Keratinocyte (primary cell): ENCODE measurements at regions not wholly inside any gene's neighbourhood (a gene's known extent, or its start where the extent isn't known, plus 50 kb on each side); places are given as distances from the start of the nearest gene placed in this dataset.
"Not testable (repeated sequence)": the region's sequence is repeated elsewhere in the genome, so short reads cannot be mapped to it uniquely, and the experiment has no call there.

Source experiments
- DNase-seq: peaks from one replicate; pipeline ENCODE4 v3.0.0-alpha.2; 2011; ENCODE audit warnings: low read depth, missing footprints, low spot score
- FAIRE-seq: peaks from 2 replicates; lab custom pipeline; 2011; peaks lifted over from hg19 to GRCh38; lab: Jason Lieb, UNC
- H2AFZ ChIP-seq: 2 replicates; pipeline ENCODE4 v1.6.0; 2012; ENCODE audit warnings: low read length, control low read depth, inconsistent platforms; ENCODE audit not compliant: control insufficient read depth
- H3K27ac ChIP-seq: 2 replicates; pipeline ENCODE4 v1.5.1; 2011; ENCODE audit warnings: low read length; ENCODE audit not compliant: control insufficient read depth, insufficient read depth
- H3K27me3 ChIP-seq: 3 replicates; pipeline ENCODE4 v1.6.0; 2011; ENCODE audit warnings: low read length; ENCODE audit not compliant: control insufficient read depth, insufficient read depth; ENCODE audit errors: extremely low read depth
- H3K36me3 ChIP-seq, 2 experiments: 2 replicates in 1 of 2; 3 replicates in 1 of 2; pipeline ENCODE4 v1.5.1; 2011; ENCODE audit warnings: low read length in 2 of 2, mild to moderate bottlenecking in 1 of 2; ENCODE audit not compliant: control insufficient read depth in 2 of 2, insufficient read depth in 2 of 2; ENCODE audit errors: extremely low read depth in 1 of 2
- H3K4me1 ChIP-seq: 3 replicates; pipeline ENCODE4 v1.5.1; 2011; ENCODE audit warnings: low read length; ENCODE audit not compliant: control insufficient read depth, insufficient read depth; ENCODE audit errors: extremely low read depth
- H3K4me2 ChIP-seq: 3 replicates; pipeline ENCODE4 v1.6.0; 2011; ENCODE audit warnings: low read depth, low read length; ENCODE audit not compliant: control insufficient read depth, insufficient read depth; ENCODE audit errors: extremely low read depth
- H3K4me3 ChIP-seq, 3 experiments: fragments of 200-600 bp in 1 of 3; sonication (generic) in 1 of 3; 2 replicates in 2 of 3; 3 replicates in 1 of 3; pipeline ENCODE4 v1.5.1; 2011 to 2016; ENCODE audit warnings: low read length in 3 of 3, mild to moderate bottlenecking in 3 of 3, control low read depth in 2 of 3, inconsistent platforms in 1 of 3, low read depth in 1 of 3, mixed read lengths in 1 of 3, mixed run types in 1 of 3, moderate library complexity in 1 of 3; ENCODE audit not compliant: control insufficient read depth in 2 of 3, insufficient read depth in 2 of 3; ENCODE audit errors: extremely low read depth in 1 of 3
- H3K79me2 ChIP-seq: 2 replicates; pipeline ENCODE4 v1.6.0; 2012; ENCODE audit warnings: low read length; ENCODE audit not compliant: control insufficient read depth, insufficient read depth
- H3K9ac ChIP-seq: 3 replicates; pipeline ENCODE4 v1.6.0; 2011; ENCODE audit warnings: low read length; ENCODE audit not compliant: control insufficient read depth, insufficient read depth; ENCODE audit errors: extremely low read depth
- H3K9me1 ChIP-seq: 3 replicates; pipeline ENCODE4 v1.6.0; 2011; ENCODE audit warnings: low read length; ENCODE audit not compliant: control insufficient read depth, insufficient read depth; ENCODE audit errors: extremely low read depth
- H3K9me3 ChIP-seq: 2 replicates; pipeline ENCODE4 v1.5.1; 2012; ENCODE audit warnings: low read depth, low read length; ENCODE audit not compliant: control insufficient read depth
- H4K20me1 ChIP-seq: 3 replicates; pipeline ENCODE4 v1.6.0; 2011; ENCODE audit warnings: low read length; ENCODE audit not compliant: control insufficient read depth, insufficient read depth; ENCODE audit errors: extremely low read depth
- EZH2 ChIP-seq: IDR thresholded peaks from one replicate; pipeline ENCODE4 v1.6.1; 2012; ENCODE audit warnings: inconsistent platforms, mild to moderate bottlenecking, low read length, moderate library complexity
- dilution Hi-C: fragments of 300-500 bp; cut with MboI; formaldehyde crosslinking; loops from one replicate; pipeline ENCODE4 v1.7.0; 2020; ENCODE audit warnings: low sequenced_read_pairs; ENCODE audit not compliant: extremely low pct_ligation_motif_present
- TF ChIP-seq, protein P1 (sequence below), 3 experiments: IDR thresholded peaks in 1 of 3; conservative IDR thresholded peaks in 1 of 3; optimal IDR thresholded peaks in 1 of 3; 2 replicates in 2 of 3; 3 replicates in 1 of 3; pipeline versions ENCODE3 to v1.5.1; 2011; ENCODE audit warnings: low read length in 3 of 3, mild to moderate bottlenecking in 3 of 3, moderate library complexity in 2 of 3, control low read depth in 1 of 3, inconsistent platforms in 1 of 3; ENCODE audit not compliant: insufficient read depth in 2 of 3; ENCODE audit errors: extremely low read depth in 1 of 3

GRCh38 chr7:152913492-152913891 lies 153.9 kb downstream of the ACTR3B start:
- Histone ChIP-seq H2AFZ (no peak overlapping the region), H3K36me3 (no peaks in the 10 kb centered on the region), H3K27ac (no peak overlapping the region), H3K4me1 (no peaks in the 10 kb centered on the region), H3K9ac (no peak overlapping the region), H3K9me3 (peaks cover 7% of the 10 kb centered on the region), H3K79me2 (no peaks in the 10 kb centered on the region), H4K20me1 (no peaks in the 10 kb centered on the region), H3K27me3 (no peaks in the 10 kb centered on the region), H3K4me2 (no peak overlapping the region), H3K4me3 (no peak overlapping the region), H3K9me1 (no peaks in the 10 kb centered on the region)
- TF ChIP-seq, protein P1, sequence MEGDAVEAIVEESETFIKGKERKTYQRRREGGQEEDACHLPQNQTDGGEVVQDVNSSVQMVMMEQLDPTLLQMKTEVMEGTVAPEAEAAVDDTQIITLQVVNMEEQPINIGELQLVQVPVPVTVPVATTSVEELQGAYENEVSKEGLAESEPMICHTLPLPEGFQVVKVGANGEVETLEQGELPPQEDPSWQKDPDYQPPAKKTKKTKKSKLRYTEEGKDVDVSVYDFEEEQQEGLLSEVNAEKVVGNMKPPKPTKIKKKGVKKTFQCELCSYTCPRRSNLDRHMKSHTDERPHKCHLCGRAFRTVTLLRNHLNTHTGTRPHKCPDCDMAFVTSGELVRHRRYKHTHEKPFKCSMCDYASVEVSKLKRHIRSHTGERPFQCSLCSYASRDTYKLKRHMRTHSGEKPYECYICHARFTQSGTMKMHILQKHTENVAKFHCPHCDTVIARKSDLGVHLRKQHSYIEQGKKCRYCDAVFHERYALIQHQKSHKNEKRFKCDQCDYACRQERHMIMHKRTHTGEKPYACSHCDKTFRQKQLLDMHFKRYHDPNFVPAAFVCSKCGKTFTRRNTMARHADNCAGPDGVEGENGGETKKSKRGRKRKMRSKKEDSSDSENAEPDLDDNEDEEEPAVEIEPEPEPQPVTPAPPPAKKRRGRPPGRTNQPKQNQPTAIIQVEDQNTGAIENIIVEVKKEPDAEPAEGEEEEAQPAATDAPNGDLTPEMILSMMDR (optimal IDR thresholded peaks at IDR 0.05 in 1 of 3, IDR thresholded peaks at IDR 0.05 in 1 of 3, conservative IDR thresholded peaks at IDR 0.05 in 1 of 3; ENCODE audit: extremely low read depth in 1 of 3, insufficient read depth in 2 of 3, low read length in 3 of 3) = no peak
- no peak for TF ChIP-seq EZH2
- DNase-seq = no peak
- dilution Hi-C loops = no loop called here
- FAIRE-seq = no peak

DNA sequence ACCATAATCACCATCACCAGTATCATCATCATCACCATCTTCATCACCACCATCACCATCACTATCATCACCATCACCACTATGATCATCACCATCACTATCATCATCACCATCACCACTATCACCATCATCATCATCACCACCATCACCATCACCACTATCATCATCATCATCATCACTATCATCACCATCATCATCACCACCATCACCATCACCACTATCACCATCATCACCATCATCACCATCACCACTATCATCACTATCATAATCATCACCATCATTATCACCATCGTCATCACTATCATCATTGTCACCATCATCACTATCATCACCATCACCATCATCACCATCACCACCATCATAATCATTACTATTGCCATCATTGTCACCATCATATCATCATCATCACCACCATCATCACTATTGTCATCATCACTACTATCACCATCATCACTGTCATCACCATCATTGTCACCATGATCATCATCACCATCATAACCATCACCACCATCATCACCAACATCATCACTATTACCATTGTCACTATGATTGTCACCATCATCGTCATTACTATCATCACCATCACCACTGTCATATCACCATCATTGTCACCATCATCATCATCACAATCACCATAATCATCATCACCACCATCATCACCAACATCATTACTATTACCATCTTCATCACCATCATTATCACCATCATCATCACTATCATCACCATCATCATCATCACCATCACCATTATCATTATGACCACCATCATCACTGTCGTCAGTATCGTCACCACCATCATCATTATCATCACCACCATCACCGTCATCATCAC lies 154.7 kb downstream of the ACTR3B start:
- Histone ChIP-seq H3K27ac (no peak overlapping the region), H3K9me1 (no peaks in the 10 kb centered on the region), H4K20me1 (no peaks in the 10 kb centered on the region), H2AFZ (no peak overlapping the region), H3K36me3 (no peaks in the 10 kb centered on the region), H3K27me3 (no peaks in the 10 kb centered on the region), H3K9me3 (peaks cover 7% of the 10 kb centered on the region), H3K9ac (no peak overlapping the region), H3K4me2 (no peak overlapping the region), H3K79me2 (no peaks in the 10 kb centered on the region), H3K4me1 (no peaks in the 10 kb centered on the region), H3K4me3 (no peak overlapping the region)
- TF ChIP-seq EZH2 = no peak
- TF ChIP-seq, protein P1 (optimal IDR thresholded peaks at IDR 0.05 in 1 of 3, IDR thresholded peaks at IDR 0.05 in 1 of 3, conservative IDR thresholded peaks at IDR 0.05 in 1 of 3; ENCODE audit: extremely low read depth in 1 of 3, insufficient read depth in 2 of 3, low read length in 3 of 3) = no peak
- dilution Hi-C loops = no loop called here
- no peak for DNase-seq
- no peak for FAIRE-seq

- FAIRE-seq, dilution Hi-C loops: not testable (repeated sequence)
Observed at GRCh38 chr7:152914845-152915102, 155.2 kb downstream of the ACTR3B start.

More at GRCh38 chr7:152914845-152915102, 155.2 kb downstream of the ACTR3B start:
- H3K4me2 ChIP-seq, H3K4me1 ChIP-seq, DNase-seq, H3K9me1 ChIP-seq, H3K36me3 ChIP-seq, H2AFZ ChIP-seq, H3K4me3 ChIP-seq, H3K27me3 ChIP-seq, H3K9ac ChIP-seq, H3K79me2 ChIP-seq, H3K27ac ChIP-seq, H4K20me1 ChIP-seq, H3K9me3 ChIP-seq: not testable (repeated sequence)
